ENCODE measurements at regions not wholly inside any gene's neighbourhood (a gene's known extent, or its start where the extent isn't known, plus 50 kb on each side); places are given as distances from the start of the nearest gene placed in this dataset.

GRCh38 chr14:85234156-85235025 lies 295.6 kb upstream of the FLRT2 start:
- no peaks in the 10 kb centered on the region for H3K36me3 ChIP-seq (replicated peaks; ENCODE audit: insufficient read depth, low read depth)
- H3K27ac ChIP-seq, result no peak overlapping the region
- no peaks in the 10 kb centered on the region for H3K9me3 ChIP-seq (ENCODE audit: low read depth)
- H3K4me3 ChIP-seq, result no peak overlapping the region
- TF ChIP-seq EZH2phosphoT487 (IDR thresholded peaks at IDR 0.05; ENCODE audit: low read depth, severe bottlenecking, unreplicated experiment) (no peak), EZH2 (IDR thresholded peaks at IDR 0.05; ENCODE audit: borderline replicate concordance) (no peak)
- TF ChIP-seq, protein P1, sequence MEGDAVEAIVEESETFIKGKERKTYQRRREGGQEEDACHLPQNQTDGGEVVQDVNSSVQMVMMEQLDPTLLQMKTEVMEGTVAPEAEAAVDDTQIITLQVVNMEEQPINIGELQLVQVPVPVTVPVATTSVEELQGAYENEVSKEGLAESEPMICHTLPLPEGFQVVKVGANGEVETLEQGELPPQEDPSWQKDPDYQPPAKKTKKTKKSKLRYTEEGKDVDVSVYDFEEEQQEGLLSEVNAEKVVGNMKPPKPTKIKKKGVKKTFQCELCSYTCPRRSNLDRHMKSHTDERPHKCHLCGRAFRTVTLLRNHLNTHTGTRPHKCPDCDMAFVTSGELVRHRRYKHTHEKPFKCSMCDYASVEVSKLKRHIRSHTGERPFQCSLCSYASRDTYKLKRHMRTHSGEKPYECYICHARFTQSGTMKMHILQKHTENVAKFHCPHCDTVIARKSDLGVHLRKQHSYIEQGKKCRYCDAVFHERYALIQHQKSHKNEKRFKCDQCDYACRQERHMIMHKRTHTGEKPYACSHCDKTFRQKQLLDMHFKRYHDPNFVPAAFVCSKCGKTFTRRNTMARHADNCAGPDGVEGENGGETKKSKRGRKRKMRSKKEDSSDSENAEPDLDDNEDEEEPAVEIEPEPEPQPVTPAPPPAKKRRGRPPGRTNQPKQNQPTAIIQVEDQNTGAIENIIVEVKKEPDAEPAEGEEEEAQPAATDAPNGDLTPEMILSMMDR (IDR thresholded peaks at IDR 0.05; ENCODE audit: poor library complexity), result no peak
- H3K79me2 ChIP-seq, result no peaks in the 10 kb centered on the region
- H3K4me2 ChIP-seq, result no peak overlapping the region
- no peaks in the 10 kb centered on the region for H4K20me1 ChIP-seq (ENCODE audit: insufficient read depth, poor library complexity, severe bottlenecking)
- no peak for DNase-seq (ENCODE audit: low spot score)
- 77% methylated on average over 10 of the region's 10 CpGs for WGBS (ENCODE audit: low lambda C conversion rate, missing lambda C conversion rate)
- H3K27me3 ChIP-seq, result no peaks in the 10 kb centered on the region
- no peaks in the 10 kb centered on the region for H3K4me1 ChIP-seq (ENCODE audit: insufficient read depth)
- no peak overlapping the region for H2AFZ ChIP-seq
- H3K9me2 ChIP-seq (replicated peaks; ENCODE audit: insufficient read depth), result no peaks in the 10 kb centered on the region

- no peak overlapping the region for H2AFZ ChIP-seq
- no peaks in the 10 kb centered on the region for H4K20me1 ChIP-seq (ENCODE audit: insufficient read depth, poor library complexity, severe bottlenecking)
- H3K4me2 ChIP-seq, result no peak overlapping the region
- H3K9me2 ChIP-seq (replicated peaks; ENCODE audit: insufficient read depth), result no peaks in the 10 kb centered on the region
- no peak overlapping the region for H3K27ac ChIP-seq
- H3K79me2 ChIP-seq, result no peaks in the 10 kb centered on the region
- TF ChIP-seq EZH2 (IDR thresholded peaks at IDR 0.05; ENCODE audit: borderline replicate concordance) (no peak), EZH2phosphoT487 (IDR thresholded peaks at IDR 0.05; ENCODE audit: low read depth, severe bottlenecking, unreplicated experiment) (no peak)
- TF ChIP-seq, protein P1 (IDR thresholded peaks at IDR 0.05; ENCODE audit: poor library complexity), result no peak
- H3K36me3 ChIP-seq (replicated peaks; ENCODE audit: insufficient read depth, low read depth), result no peaks in the 10 kb centered on the region
- H3K9me3 ChIP-seq (ENCODE audit: low read depth), result no peaks in the 10 kb centered on the region
- H3K4me1 ChIP-seq (ENCODE audit: insufficient read depth), result no peaks in the 10 kb centered on the region
- no peak for DNase-seq (ENCODE audit: low spot score)
- WGBS (ENCODE audit: low lambda C conversion rate, missing lambda C conversion rate), result 45% methylated on average over 3 of the region's 3 CpGs
- H3K27me3 ChIP-seq, result no peaks in the 10 kb centered on the region
- H3K4me3 ChIP-seq, result no peak overlapping the region
These were observed 294.1 kb upstream of the FLRT2 start for GRCh38 chr14:85235868-85236267.

GRCh38 chr14:85236296-85236695 lies 293.6 kb upstream of the FLRT2 start:
- no peak overlapping the region for H3K4me3 ChIP-seq
- no peak overlapping the region for H3K4me2 ChIP-seq
- H3K27me3 ChIP-seq, result no peaks in the 10 kb centered on the region
- TF ChIP-seq EZH2phosphoT487 (IDR thresholded peaks at IDR 0.05; ENCODE audit: low read depth, severe bottlenecking, unreplicated experiment) (no peak), EZH2 (IDR thresholded peaks at IDR 0.05; ENCODE audit: borderline replicate concordance) (no peak)
- TF ChIP-seq, protein P1 (IDR thresholded peaks at IDR 0.05; ENCODE audit: poor library complexity), result no peak
- H3K79me2 ChIP-seq, result no peaks in the 10 kb centered on the region
- H3K27ac ChIP-seq, result no peak overlapping the region
- H4K20me1 ChIP-seq (ENCODE audit: insufficient read depth, poor library complexity, severe bottlenecking), result no peaks in the 10 kb centered on the region
- H3K4me1 ChIP-seq (ENCODE audit: insufficient read depth), result no peaks in the 10 kb centered on the region
- WGBS (ENCODE audit: low lambda C conversion rate, missing lambda C conversion rate), result 65% methylated on average over 1 of the region's 1 CpG
- no peaks in the 10 kb centered on the region for H3K36me3 ChIP-seq (replicated peaks; ENCODE audit: insufficient read depth, low read depth)
- H2AFZ ChIP-seq, result no peak overlapping the region
- no peaks in the 10 kb centered on the region for H3K9me3 ChIP-seq (ENCODE audit: low read depth)
- DNase-seq (ENCODE audit: low spot score), result no peak
- no peaks in the 10 kb centered on the region for H3K9me2 ChIP-seq (replicated peaks; ENCODE audit: insufficient read depth)
